SHP77 treated with DMSO at 0.1 percent for 48 hours (cell line): ENCODE measurements at regions not wholly inside any gene's neighbourhood (a gene's known extent, or its start where the extent isn't known, plus 50 kb on each side); places are given as distances from the start of the nearest gene placed in this dataset.

Experiments
- DNase-seq: peaks from one replicate; lab custom pipeline; 2025; lab: John Stamatoyannopoulos, UW

GRCh38 chr4:31283679-31284078 is 563.5 kb downstream of the PCDH7 start:
- no peak for DNase-seq

- DNase-seq = no peak
Observed at GRCh38 chr4:31290836-31291235, 570.7 kb downstream of the PCDH7 start.

GRCh38 chr4:31291238-31291637 is 571.1 kb downstream of the PCDH7 start:
- no peak for DNase-seq

- DNase-seq = no peak
Observed at GRCh38 chr4:31294655-31295480, 574.7 kb downstream of the PCDH7 start.

GRCh38 chr4:31298737-31299136 is 578.6 kb downstream of the PCDH7 start:
- DNase-seq = no peak

GRCh38 chr4:31307029-31307428 is 586.9 kb downstream of the PCDH7 start:
- DNase-seq = no peak

GRCh38 chr4:31324814-31325213 is 604.6 kb downstream of the PCDH7 start:
- DNase-seq = no peak

- no peak for DNase-seq
Observed at GRCh38 chr4:31325300-31325699, 605.1 kb downstream of the PCDH7 start.

GRCh38 chr4:31327031-31327430 is 606.9 kb downstream of the PCDH7 start:
- DNase-seq = no peak

GRCh38 chr4:31328932-31329331 is 608.8 kb downstream of the PCDH7 start:
- no peak for DNase-seq

- no peak for DNase-seq
Observed at GRCh38 chr4:31334086-31334910, 614.1 kb downstream of the PCDH7 start.

GRCh38 chr4:31338000-31338399 is 617.8 kb downstream of the PCDH7 start:
- DNase-seq = no peak

- no peak for DNase-seq
Observed at GRCh38 chr4:31341601-31342359, 621.6 kb downstream of the PCDH7 start.

GRCh38 chr4:31343061-31343460 is 622.9 kb downstream of the PCDH7 start:
- no peak for DNase-seq

GRCh38 chr4:31349907-31350306 is 629.7 kb downstream of the PCDH7 start:
- no peak for DNase-seq

- DNase-seq = no peak
Observed at GRCh38 chr4:31351695-31352094, 631.5 kb downstream of the PCDH7 start.

- no peak for DNase-seq
Observed at GRCh38 chr4:31356839-31357238, 636.7 kb downstream of the PCDH7 start.

GRCh38 chr4:31360786-31361185 is 640.6 kb downstream of the PCDH7 start:
- DNase-seq = no peak

GRCh38 chr4:31362756-31363155 is 642.6 kb downstream of the PCDH7 start:
- DNase-seq = no peak

GRCh38 chr4:31365006-31365690 is 645.0 kb downstream of the PCDH7 start:
- no peak for DNase-seq

- no peak for DNase-seq
Observed at GRCh38 chr4:31366041-31366440, 645.9 kb downstream of the PCDH7 start.
